ENCODE measurements at regions not wholly inside any gene's neighbourhood (a gene's known extent, or its start where the extent isn't known, plus 50 kb on each side); places are given as distances from the start of the nearest gene placed in this dataset.

DNA sequence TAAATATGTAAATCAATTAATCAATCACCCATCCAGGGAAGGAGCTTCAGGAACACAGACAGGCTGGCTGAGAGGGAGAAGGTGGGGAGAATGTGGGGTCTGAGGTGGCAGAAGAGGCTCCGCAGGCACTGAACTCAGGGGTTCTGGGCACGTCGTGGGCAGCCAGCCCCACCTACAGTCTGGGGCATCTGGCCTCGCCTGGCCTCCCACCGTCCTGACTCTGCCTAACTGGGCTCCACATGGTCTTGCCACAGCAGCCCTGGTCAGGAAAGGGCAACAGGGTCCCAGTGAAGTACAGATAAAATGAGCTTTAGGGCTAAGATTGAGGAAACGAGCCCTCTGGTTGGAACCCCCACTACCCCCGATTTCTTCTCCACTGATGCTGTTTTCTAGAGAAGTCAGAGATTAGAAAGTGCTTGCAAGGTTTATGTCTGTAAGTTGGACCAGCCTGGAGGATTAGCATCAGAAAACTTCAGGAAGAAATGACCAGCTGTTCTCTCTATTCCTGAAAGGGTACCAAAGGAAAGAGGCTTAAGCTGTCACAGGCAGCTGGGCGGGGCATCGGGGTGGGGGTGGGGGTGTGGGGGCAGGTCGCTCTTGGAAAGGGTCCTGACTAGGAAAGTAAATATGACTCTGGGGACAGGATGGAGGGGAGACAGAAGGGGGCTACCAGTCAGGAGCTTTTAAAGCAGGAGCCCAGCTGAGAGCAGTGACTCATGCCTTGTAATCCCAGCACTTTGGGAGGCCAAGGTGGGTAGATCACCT is 261.7 kb downstream of the BUD13 start:
- in situ Hi-C loops (cut with MboI; ENCODE audit: low sequenced_read_pairs) = no loop called here

GRCh38 chr11:116510166-116510565 is 262.6 kb downstream of the BUD13 start:
- in situ Hi-C loops (cut with MboI; ENCODE audit: low sequenced_read_pairs) = no loop called here

- in situ Hi-C loops (cut with MboI; ENCODE audit: low sequenced_read_pairs) = no loop called here
Observed at GRCh38 chr11:116509551-116509950, 263.2 kb downstream of the BUD13 start.

- in situ Hi-C loops (cut with MboI; ENCODE audit: low sequenced_read_pairs) = no loop called here
Observed at GRCh38 chr11:116507849-116508695, 264.7 kb downstream of the BUD13 start.

GRCh38 chr11:116507016-116507415 is 265.8 kb downstream of the BUD13 start:
- in situ Hi-C loops (cut with MboI; ENCODE audit: low sequenced_read_pairs) = no loop called here

GRCh38 chr11:116506263-116506825 is 266.4 kb downstream of the BUD13 start:
- in situ Hi-C loops (cut with MboI; ENCODE audit: low sequenced_read_pairs) = no loop called here

DNA sequence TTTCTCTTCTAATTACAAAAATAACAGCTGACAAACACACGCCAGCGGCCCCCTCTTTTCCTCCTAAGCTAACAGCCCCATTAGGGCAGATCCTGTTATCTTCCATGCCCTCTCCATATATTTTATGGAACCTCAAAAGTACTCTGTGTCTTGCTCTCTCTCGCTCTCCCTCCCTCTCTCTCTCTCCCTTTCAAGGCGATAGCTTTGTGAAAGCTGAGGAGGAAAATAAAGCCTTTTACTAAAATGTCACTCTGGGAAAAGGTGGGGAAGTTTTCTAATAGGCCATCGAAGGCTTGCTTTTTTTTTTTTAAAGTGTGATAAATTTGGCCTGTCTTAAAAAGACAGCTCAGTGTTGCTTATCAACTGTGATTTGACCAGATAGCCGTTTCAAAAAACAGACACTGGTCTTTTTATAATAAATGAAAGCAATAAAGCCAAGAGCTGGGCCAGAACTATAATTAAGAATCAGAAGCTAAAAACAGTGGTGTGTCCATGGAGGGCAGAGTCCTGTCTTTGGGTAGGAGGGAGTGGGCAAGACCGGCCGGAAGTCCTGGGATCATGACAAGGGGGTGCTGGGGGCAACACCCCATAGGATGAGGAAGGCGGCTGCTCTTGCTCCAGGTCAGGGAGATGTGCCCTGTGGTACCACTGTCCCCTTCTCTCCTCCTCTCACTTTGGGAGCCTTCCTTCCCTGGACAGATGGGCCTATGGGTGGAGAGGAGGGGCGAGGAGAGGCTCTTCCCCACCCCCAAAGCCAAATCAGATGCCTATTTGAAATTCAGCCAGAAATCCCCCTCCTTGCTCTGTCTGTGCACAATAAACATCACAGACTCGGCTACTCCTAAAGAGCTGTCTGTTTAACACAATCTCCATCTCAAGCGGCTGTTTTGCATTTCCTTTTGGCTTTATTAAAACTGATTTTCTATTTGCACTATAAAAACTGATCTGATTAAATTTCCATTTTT is 267.2 kb downstream of the BUD13 start:
- in situ Hi-C loops (cut with MboI; ENCODE audit: low sequenced_read_pairs) = no loop called here

DNA sequence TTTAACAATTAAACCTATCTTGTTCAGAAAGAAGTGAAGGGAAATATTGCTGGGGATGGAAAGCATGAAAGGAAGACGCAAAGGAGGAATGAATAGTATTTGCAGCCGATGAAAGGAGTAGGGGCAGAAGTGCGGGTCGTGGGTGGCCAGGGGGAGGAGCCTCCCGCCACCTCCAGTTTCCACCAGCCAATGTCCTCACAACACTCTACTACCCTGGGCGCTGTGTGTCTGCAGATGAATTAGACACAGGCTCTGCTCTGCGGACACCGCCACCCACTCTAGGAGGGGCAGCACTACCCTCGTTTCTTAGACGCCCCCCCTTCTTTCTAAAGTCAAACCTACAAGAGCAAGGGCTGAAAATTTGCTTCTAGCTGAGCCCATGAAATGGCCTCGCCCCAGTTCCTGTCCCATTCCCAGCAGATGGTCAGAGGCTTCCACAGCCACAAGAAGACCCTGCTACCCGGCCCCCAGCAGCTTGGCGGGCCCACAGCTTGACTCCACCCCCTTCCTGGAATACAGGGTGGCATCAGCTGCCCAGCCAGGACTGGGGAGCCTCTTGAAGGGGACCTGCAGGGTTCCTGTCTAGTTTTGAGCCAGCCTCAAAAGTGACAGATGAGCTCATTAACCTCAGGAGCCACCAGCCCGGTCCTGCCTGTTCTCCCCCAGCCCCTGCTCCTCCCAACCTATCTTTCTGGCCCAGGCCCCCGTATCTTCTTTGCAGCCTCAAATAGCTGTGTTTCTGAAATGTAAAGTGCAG is 268.1 kb downstream of the BUD13 start:
- in situ Hi-C loops (cut with MboI; ENCODE audit: low sequenced_read_pairs) = no loop called here

DNA sequence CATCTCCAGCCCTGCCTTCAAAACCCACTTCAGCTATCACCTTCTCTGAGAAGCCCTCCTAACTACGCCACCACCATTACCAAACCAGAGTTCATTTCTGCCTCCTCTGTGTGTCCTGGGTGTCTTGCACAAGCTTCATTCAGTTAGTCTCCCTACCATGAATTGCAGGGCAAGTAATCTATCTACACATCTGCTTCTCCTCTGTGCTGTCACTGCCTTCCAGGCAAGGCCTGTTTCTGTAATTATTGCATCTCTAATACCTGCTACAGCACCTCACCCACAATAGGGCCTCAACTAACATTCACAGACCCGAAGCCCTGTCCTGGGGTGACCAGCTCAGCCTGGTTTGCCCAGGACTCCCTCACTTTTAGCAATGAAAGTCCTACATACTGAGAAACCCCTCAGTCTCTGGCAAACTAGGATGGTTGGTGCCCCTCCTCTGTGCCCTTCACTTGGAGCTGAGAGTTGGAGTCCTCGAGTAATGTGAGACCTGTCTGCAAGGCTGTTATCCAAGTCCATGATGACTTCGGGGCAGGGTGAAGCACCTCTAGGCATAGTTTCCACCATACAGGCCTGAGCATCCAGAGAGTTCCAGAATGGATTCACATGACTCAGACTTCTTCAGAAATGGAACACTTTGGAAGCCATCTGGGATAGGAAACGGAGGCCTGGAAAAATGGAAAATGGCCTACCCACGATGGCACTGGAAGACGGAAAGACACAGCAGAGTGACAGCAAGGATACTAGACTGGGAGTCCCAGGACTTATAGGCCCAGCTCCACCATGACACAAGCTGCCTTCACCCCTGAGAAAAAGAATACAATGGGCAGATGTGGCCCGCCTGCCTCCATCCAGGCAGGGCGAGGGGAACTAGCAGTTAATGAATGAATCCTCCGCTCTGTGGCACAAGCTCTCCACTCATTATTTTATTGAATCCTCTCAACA is 269.3 kb downstream of the BUD13 start:
- in situ Hi-C loops (cut with MboI; ENCODE audit: low sequenced_read_pairs) = no loop called here

DNA sequence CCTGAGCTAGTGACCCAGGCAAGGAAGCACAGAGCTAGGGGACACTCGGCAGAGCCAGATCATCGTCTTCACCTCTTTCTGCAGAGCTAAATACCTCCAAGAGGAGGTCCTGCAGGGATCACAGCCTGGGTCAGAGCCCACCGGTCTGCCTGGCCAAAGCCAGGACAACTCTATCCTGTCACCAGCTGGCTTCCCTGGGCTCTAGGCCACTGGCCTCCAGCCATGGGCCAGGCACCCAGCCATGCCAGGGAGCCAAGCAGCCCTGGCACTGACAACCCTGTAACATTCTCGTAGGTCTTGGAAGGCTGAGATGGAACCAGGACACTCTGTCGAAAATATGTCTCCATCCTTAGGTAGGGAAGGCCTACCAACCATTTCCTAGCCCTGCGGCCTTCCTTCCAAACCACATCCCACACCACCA is 270.1 kb downstream of the BUD13 start:
- in situ Hi-C loops (cut with MboI; ENCODE audit: low sequenced_read_pairs) = no loop called here

- in situ Hi-C loops (cut with MboI; ENCODE audit: low sequenced_read_pairs) = no loop called here
Observed at GRCh38 chr11:116501728-116502127, 271.1 kb downstream of the BUD13 start.

DNA sequence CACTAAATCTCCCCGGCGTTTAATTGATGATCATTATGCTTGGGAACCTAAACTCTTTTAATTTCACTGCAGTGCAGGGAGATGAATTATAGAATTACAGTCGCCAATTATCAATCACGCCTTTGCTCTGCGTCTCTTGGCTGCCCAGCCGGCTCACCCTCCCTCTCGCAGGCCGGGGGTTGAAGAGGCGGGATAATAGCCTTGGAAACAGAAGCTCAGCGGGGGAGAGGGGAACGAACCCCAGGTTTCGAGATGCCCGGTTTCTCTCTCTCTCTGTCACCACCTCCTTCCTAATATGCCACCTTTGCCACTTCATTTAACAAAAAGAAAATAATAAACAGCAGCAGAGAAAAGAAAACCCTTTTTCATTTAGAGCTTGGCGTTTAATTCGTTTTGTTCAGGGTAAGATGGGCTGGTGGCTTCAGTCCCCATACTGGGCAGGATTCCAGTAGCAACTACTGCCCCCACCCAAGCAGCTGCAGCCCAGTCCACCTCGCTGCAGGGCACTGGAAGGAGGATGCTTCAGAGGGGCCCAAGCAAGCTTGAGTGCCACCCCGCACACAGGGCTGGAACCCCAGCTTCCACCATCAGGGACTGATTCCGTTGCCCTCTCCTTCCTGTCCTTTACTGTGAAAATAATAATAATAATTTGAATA is 271.7 kb downstream of the BUD13 start:
- in situ Hi-C loops (cut with MboI; ENCODE audit: low sequenced_read_pairs) = no loop called here

GRCh38 chr11:116500026-116500946 is 272.5 kb downstream of the BUD13 start:
- in situ Hi-C loops (cut with MboI; ENCODE audit: low sequenced_read_pairs) = no loop called here

DNA sequence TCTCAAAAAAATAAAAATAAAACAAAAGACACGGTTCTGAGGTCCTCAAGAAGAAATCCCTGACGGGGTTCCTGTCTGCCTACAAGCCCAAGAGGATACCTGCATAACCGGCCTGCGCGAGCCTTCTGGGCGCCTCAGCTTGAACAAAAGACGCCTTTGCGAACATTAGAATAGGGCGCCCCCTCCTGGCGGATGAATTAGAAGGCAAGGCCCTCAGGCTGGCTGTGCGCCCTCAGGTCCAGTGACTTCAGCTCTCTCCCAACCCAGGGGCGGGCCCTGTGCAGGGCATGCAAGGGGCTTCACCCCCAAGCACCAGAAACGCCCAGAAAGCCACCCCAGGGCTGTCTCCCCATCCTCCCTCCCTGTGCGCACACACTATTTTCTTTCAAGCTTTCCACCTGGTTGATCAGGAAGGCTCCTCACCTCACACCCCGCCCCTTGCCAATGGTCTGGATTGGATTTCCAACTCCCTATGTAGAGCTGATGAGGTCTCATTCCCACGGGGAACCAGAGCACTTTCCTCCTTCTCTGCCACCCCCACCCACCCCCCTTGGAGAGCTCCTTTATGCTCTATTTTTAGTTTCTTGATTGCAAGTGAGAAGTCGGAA is 273.3 kb downstream of the BUD13 start:
- in situ Hi-C loops (cut with MboI; ENCODE audit: low sequenced_read_pairs) = no loop called here

DNA sequence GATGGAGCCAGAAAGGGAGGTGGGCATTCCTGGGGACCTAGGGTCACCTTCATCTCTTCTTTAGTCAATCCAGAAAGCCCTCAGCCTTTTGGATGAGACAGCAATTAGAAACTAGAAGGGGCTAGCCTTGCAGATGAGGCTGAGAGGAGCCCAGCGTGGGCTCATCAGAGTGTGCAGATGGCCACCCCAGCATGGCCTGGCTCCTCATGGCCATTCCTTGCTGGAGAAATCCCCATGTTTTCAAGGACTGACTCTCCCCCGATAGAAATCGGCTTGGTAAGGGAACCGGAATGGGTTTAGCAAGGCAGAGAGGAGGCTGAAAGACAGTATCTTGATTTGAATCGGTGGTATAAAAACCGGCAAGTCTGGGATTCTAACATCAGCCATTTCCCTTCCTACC is 274.6 kb downstream of the BUD13 start:
- in situ Hi-C loops (cut with MboI; ENCODE audit: low sequenced_read_pairs) = no loop called here

DNA sequence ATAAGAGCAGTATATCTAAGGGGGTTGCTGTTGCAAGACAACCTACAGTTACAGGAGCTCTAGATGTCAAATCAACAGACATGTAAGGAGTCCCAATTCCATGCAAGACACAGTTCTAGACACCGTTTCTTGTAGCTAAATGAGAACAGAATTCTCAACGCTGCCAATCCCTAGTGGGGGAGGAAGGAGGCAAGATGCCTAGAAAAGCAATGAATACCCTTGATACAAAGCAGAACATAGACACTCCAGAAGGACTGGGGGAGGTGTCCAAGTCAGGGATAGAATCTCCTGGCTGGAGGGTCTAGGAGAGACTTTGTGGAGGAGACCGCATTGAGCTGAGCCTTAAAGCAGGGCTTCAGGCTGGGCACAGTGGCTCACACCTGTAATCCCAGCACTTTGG is 280.2 kb downstream of the BUD13 start:
- in situ Hi-C loops (cut with MboI; ENCODE audit: low sequenced_read_pairs) = no loop called here

DNA sequence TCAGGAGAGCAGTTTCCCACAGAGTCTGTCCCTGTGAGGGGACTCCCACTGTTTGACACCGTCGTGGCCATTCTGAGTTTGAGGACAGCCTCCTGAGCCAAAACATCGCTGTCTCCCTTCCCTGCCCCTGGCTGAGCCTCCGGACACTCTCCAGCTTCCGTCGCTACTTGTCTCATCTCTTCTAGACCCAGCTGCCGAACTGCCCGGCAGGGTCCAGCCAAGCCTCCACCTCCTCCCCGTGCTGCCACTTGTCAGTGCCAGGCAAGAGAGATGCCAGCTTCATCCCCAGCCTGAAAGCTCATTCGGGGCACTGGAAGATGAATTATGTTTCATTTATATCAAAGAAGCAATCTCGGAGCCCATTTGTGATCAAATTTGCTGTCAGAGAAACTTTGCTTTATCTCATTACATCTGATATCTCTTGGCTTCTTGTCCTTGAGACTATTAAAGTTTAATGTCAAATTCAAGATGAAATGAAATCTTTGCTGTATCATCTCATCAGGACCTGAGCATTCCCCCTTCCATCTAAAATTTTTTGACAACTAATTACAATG is 283.9 kb downstream of the BUD13 start:
- in situ Hi-C loops (cut with MboI; ENCODE audit: low sequenced_read_pairs) = no loop called here

All from HL-60/S4 (cell line).